Jurkat, Clone E6-1 (cell line): ENCODE measurements at regions not wholly inside any gene's neighbourhood (a gene's known extent, or its start where the extent isn't known, plus 50 kb on each side); places are given as distances from the start of the nearest gene placed in this dataset.
"Not testable (repeated sequence)": the region's sequence is repeated elsewhere in the genome, so short reads cannot be mapped to it uniquely, and the experiment has no call there.

Experiments
- DNase-seq: peaks from one replicate; pipeline ENCODE4 v3.0.0-alpha.2; 2011; ENCODE audit warnings: low read depth, low spot score
- H3K4me3 ChIP-seq: 2 replicates; pipeline ENCODE4 v1.5.1; 2011; ENCODE audit warnings: mild to moderate bottlenecking, low read length, control low read depth, moderate library complexity

- no peak for DNase-seq
Observed at GRCh38 chr11:69869311-69869939, 50.2 kb upstream of the FGF3 start.

GRCh38 chr11:69870766-69871165 is 51.5 kb upstream of the FGF3 start:
- H3K4me3 ChIP-seq, result no peak overlapping the region
- DNase-seq, result no peak

More at GRCh38 chr11:69869311-69869939, 50.2 kb upstream of the FGF3 start:
- H3K4me3 ChIP-seq, result no peak overlapping the region

- H3K4me3 ChIP-seq, result no peak overlapping the region
- no peak for DNase-seq
Observed at GRCh38 chr11:69873166-69874077, 54.2 kb upstream of the FGF3 start.

GRCh38 chr11:69874178-69874983 is 55.2 kb upstream of the FGF3 start:
- no peak for DNase-seq
- H3K4me3 ChIP-seq, result no peak overlapping the region

- H3K4me3 ChIP-seq, result no peak overlapping the region
- no peak for DNase-seq
Observed at GRCh38 chr11:69874984-69875624, 55.9 kb upstream of the FGF3 start.

GRCh38 chr11:69876013-69876412 is 56.8 kb upstream of the FGF3 start:
- DNase-seq, result no peak
- no peak overlapping the region for H3K4me3 ChIP-seq

- H3K4me3 ChIP-seq, result no peak overlapping the region
- DNase-seq, result no peak
Observed at GRCh38 chr11:69877235-69877634, 58.0 kb upstream of the FGF3 start.

- not testable (repeated sequence) for H3K4me3 ChIP-seq, DNase-seq
Observed at GRCh38 chr11:69877704-69878103, 58.5 kb upstream of the FGF3 start.

GRCh38 chr11:69878144-69878883 is 59.1 kb upstream of the FGF3 start:
- DNase-seq, result no peak
- no peak overlapping the region for H3K4me3 ChIP-seq

GRCh38 chr11:69878927-69879728 is 59.9 kb upstream of the FGF3 start:
- H3K4me3 ChIP-seq, result no peak overlapping the region
- no peak for DNase-seq

- H3K4me3 ChIP-seq, result no peak overlapping the region
- DNase-seq, result no peak
Observed at GRCh38 chr11:69879729-69880005, 60.5 kb upstream of the FGF3 start.

GRCh38 chr11:69880041-69880825 is 61.0 kb upstream of the FGF3 start:
- no peak for DNase-seq

GRCh38 chr11:69880826-69881445 is 61.7 kb upstream of the FGF3 start:
- H3K4me3 ChIP-seq, result no peak overlapping the region
- DNase-seq, result no peak

More at GRCh38 chr11:69880041-69880825, 61.0 kb upstream of the FGF3 start:
- H3K4me3 ChIP-seq, result no peak overlapping the region

- DNase-seq, result no peak
Observed at GRCh38 chr11:69881467-69882269, 62.5 kb upstream of the FGF3 start.

GRCh38 chr11:69882270-69882608 is 63.0 kb upstream of the FGF3 start:
- DNase-seq, result no peak
- H3K4me3 ChIP-seq, result no peak overlapping the region

More at GRCh38 chr11:69881467-69882269, 62.5 kb upstream of the FGF3 start:
- H3K4me3 ChIP-seq, result no peak overlapping the region
